ENCODE measurements at regions not wholly inside any gene's neighbourhood (a gene's known extent, or its start where the extent isn't known, plus 50 kb on each side); places are given as distances from the start of the nearest gene placed in this dataset.

- no peak for DNase-seq
Measured at GRCh38 chr20:4069751-4070150, 54.4 kb upstream of the RNF24 start.

- no peak for DNase-seq
Measured at GRCh38 chr20:4068708-4069107, 53.4 kb upstream of the RNF24 start.

GRCh38 chr20:4067600-4068261, 52.4 kb upstream of the RNF24 start:
- no peak for DNase-seq

- no peak for DNase-seq
Measured at GRCh38 chr20:4066551-4066950, 51.2 kb upstream of the RNF24 start.

DNA sequence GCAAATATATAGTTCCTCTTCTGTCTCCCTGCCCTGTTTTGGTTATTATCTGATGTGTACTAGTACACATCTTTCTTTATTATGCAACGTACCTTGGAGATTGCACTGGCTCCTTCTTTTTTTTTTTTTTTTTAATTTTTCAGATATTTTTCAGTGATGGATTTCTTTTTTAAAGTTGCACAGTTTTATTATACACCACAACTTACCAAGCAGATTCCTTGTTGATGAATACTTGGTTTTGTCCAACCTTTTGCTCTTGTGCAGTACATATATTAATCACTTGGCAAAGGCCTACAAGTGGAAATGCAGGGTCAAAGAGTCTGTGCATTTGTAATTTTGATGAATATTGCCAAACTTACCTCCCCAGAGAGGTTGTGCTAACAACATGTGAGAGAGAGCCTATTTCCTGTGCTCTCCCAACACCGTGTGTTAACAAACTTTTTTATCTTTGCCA, 50.1 kb upstream of the RNF24 start:
- DNase-seq = no peak

Measured in NCI-H526 (cell line).